IMR-90 (cell line): ENCODE measurements at regions not wholly inside any gene's neighbourhood (a gene's known extent, or its start where the extent isn't known, plus 50 kb on each side); places are given as distances from the start of the nearest gene placed in this dataset.

Experiments used
- ATAC-seq: fragments of 200-7000 bp; cut with Tn5 transposase; 2 replicates; pipeline ENCODE4 v1.9.1; 2020; ENCODE audit warnings: low read depth, mild to moderate bottlenecking, moderate library complexity
- BruUV-seq: library from RNA; stranded (reverse); fragments of 400-500 nt; replicated peaks from 2 replicates; lab custom pipeline; 2021; lab: Mats Ljungman, UMichigan
- CTCF ChIA-PET: fragments of 300-600 bp; formaldehyde crosslinking; extraction: SDS; loops from one replicate; lab custom pipeline; 2021; ENCODE audit warnings: antibody characterized with exemption; lab: Yijun Ruan, JAX
- POLR2A ChIA-PET: fragments of 300-600 bp; sonication (Branson Sonifier 250); formaldehyde crosslinking; loops from one replicate; lab custom pipeline; 2022; ENCODE audit warnings: antibody characterized with exemption; ENCODE audit not compliant: unreplicated experiment; lab: Charles Lee
- DNase-seq: peaks from one replicate; pipeline ENCODE4 v3.0.0; 2013
- H2AFZ ChIP-seq: replicated peaks from 2 replicates; pipeline ENCODE3; 2013; ENCODE audit warnings: low read length, mild to moderate bottlenecking; ENCODE audit not compliant: poor library complexity
- H2AK5ac ChIP-seq: 2 replicates; pipeline ENCODE4 v1.6.1; 2013; ENCODE audit warnings: low read depth, low read length, inconsistent platforms
- H2AK9ac ChIP-seq: replicated peaks from 2 replicates; pipeline ENCODE3; 2013; ENCODE audit warnings: mild to moderate bottlenecking, low read depth, low read length, moderate library complexity; ENCODE audit not compliant: poor library complexity
- H2BK120ac ChIP-seq: 2 replicates; pipeline ENCODE4 v1.6.1; 2013; ENCODE audit warnings: low read depth, low read length, inconsistent platforms
- H2BK15ac ChIP-seq: 3 replicates; pipeline ENCODE4 v1.6.1; 2013; ENCODE audit warnings: low read depth, low read length, inconsistent platforms
- H2BK20ac ChIP-seq: 2 replicates; pipeline ENCODE4 v1.6.1; 2013; ENCODE audit warnings: low read depth, mild to moderate bottlenecking, inconsistent platforms, low read length, moderate library complexity
- H2BK5ac ChIP-seq: 2 replicates; pipeline ENCODE4 v1.6.1; 2013; ENCODE audit warnings: mild to moderate bottlenecking, low read depth, low read length, inconsistent platforms; ENCODE audit not compliant: poor library complexity, severe bottlenecking
- H3K14ac ChIP-seq: replicated peaks from 2 replicates; pipeline ENCODE4 v1.6.1; 2013; ENCODE audit warnings: low read depth, low read length, inconsistent platforms
- H3K18ac ChIP-seq: 2 replicates; pipeline ENCODE4 v1.6.1; 2013; ENCODE audit warnings: low read depth, low read length, control low read depth
- H3K23ac ChIP-seq: 2 replicates; pipeline ENCODE4 v1.6.1; 2013; ENCODE audit warnings: low read depth, low read length, inconsistent platforms
- H3K27ac ChIP-seq: 2 replicates; pipeline ENCODE4 v1.5.1; 2013; ENCODE audit warnings: mild to moderate bottlenecking, control low read depth, low read length; ENCODE audit not compliant: insufficient read depth
- H3K27me3 ChIP-seq: 2 replicates; pipeline ENCODE4 v1.6.1; 2013; ENCODE audit warnings: low read length; ENCODE audit not compliant: control insufficient read depth, insufficient read depth
- H3K36me3 ChIP-seq: 2 replicates; pipeline ENCODE4 v1.6.1; 2013; ENCODE audit warnings: low read length, mixed read lengths; ENCODE audit not compliant: control insufficient read depth, insufficient read depth
- H3K4ac ChIP-seq: 2 replicates; pipeline ENCODE4 v1.6.1; 2013; ENCODE audit warnings: low read depth, low read length, inconsistent platforms
- H3K4me1 ChIP-seq: 2 replicates; pipeline ENCODE4 v1.6.1; 2013; ENCODE audit warnings: low read length, mixed read lengths; ENCODE audit not compliant: control insufficient read depth, insufficient read depth
- H3K4me2 ChIP-seq: 2 replicates; pipeline ENCODE4 v1.6.1; 2013; ENCODE audit warnings: low read depth, mild to moderate bottlenecking, control low read depth, low read length, moderate library complexity
- H3K4me3 ChIP-seq: 2 replicates; pipeline ENCODE4 v1.5.1; 2013; ENCODE audit warnings: low read depth, mild to moderate bottlenecking, control low read depth, low read length, moderate library complexity; ENCODE audit not compliant: insufficient read depth
- H3K56ac ChIP-seq: 2 replicates; pipeline ENCODE4 v1.6.1; 2013; ENCODE audit warnings: low read length, inconsistent platforms; ENCODE audit not compliant: insufficient read depth; ENCODE audit errors: extremely low read depth
- H3K79me1 ChIP-seq, 2 experiments: 2 replicates each; pipeline ENCODE4 v1.6.1; 2013; ENCODE audit warnings: low read length in 2 of 2, inconsistent platforms in 1 of 2, low read depth in 1 of 2
- H3K9ac ChIP-seq: 2 replicates; pipeline ENCODE4 v1.6.1; 2013; ENCODE audit warnings: low read depth, low read length, control low read depth
- H3K9me1 ChIP-seq: 2 replicates; pipeline ENCODE4 v1.6.1; 2013; ENCODE audit warnings: low read length, inconsistent platforms; ENCODE audit not compliant: insufficient read depth
- H3K9me3 ChIP-seq: 2 replicates; pipeline ENCODE4 v1.6.1; 2013; ENCODE audit warnings: low read length; ENCODE audit not compliant: control insufficient read depth, insufficient read depth
- H4K20me1 ChIP-seq: 2 replicates; pipeline ENCODE4 v1.6.1; 2013; ENCODE audit warnings: low read length, inconsistent platforms; ENCODE audit not compliant: insufficient read depth
- H4K5ac ChIP-seq: 2 replicates; pipeline ENCODE4 v1.6.1; 2013; ENCODE audit warnings: mild to moderate bottlenecking, low read depth, low read length, control low read depth
- H4K8ac ChIP-seq, 2 experiments: 2 replicates each; pipeline ENCODE4 v1.6.1; 2013; ENCODE audit warnings: low read depth in 2 of 2, low read length in 2 of 2, control low read depth in 1 of 2, inconsistent platforms in 1 of 2
- H4K91ac ChIP-seq: 2 replicates; pipeline ENCODE4 v1.6.1; 2013; ENCODE audit warnings: low read depth, low read length, inconsistent platforms; ENCODE audit not compliant: insufficient read depth
- MAFK ChIP-seq: IDR thresholded peaks from 2 replicates; pipeline ENCODE4 v1.6.1; 2012; ENCODE audit warnings: low read depth, low read length, improper control_type of control experiment
- RFX5 ChIP-seq: IDR thresholded peaks from 2 replicates; pipeline ENCODE4 v1.8.0; 2012; ENCODE audit warnings: low read depth, mild to moderate bottlenecking, low read length, moderate library complexity
- dilution Hi-C: fragments of 300-500 bp; cut with HindIII; formaldehyde crosslinking; loops from one replicate; pipeline ENCODE4 v1.14.3; 2018; ENCODE audit warnings: low sequenced_read_pairs; ENCODE audit not compliant: unreplicated experiment
- in situ Hi-C: fragments of 300-500 bp; cut with MboI; formaldehyde crosslinking; loops from 3 replicates; pipeline ENCODE4 v1.14.3; 2019; ENCODE audit warnings: low sequenced_read_pairs, inconsistent platforms, mixed read lengths
- intact Hi-C: fragments of 100-400 bp; cut with micrococcal nuclease; formaldehyde crosslinking; loops from 2 replicates; pipeline ENCODE4 v1.10.0; 2022
- TF ChIP-seq, protein P1 (sequence below): fragments of 150-350 bp; IDR thresholded peaks from 2 replicates; pipeline ENCODE4 v1.6.1; 2016; ENCODE audit warnings: low read depth, mild to moderate bottlenecking, low read length, moderate library complexity, borderline replicate concordance

DNA sequence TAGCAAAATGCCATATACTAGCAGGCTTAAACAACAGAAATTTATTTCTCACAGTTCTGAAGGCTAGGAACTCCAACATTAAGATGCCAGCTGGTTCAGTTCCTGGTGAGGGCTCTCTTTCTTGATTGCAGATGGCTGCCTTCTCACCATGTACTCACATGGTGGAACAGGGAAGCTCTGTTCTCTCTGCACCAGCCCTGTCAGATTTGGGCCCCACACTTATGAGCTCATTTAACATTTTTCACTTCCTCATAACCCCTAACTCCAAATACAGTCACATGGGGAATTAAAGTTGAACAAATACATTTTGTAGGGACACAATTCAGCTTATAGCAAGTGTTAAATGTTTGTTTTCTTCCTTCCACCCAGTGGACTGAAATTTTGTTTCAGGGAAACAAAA lies 218.6 kb upstream of the TAC1 start:
- BruUV-seq, result no TSS peak
- intact Hi-C loops (no loop called here), in situ Hi-C loops (no loop called here), dilution Hi-C loops (no loop called here)
- H2BK15ac ChIP-seq, result no peak overlapping the region
- no peak overlapping the region for H2BK20ac ChIP-seq
- TF ChIP-seq, protein P1, sequence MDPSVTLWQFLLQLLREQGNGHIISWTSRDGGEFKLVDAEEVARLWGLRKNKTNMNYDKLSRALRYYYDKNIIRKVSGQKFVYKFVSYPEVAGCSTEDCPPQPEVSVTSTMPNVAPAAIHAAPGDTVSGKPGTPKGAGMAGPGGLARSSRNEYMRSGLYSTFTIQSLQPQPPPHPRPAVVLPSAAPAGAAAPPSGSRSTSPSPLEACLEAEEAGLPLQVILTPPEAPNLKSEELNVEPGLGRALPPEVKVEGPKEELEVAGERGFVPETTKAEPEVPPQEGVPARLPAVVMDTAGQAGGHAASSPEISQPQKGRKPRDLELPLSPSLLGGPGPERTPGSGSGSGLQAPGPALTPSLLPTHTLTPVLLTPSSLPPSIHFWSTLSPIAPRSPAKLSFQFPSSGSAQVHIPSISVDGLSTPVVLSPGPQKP, result no peak
- TF ChIP-seq MAFK, result no peak
- no peak for TF ChIP-seq RFX5
- no peaks in the 10 kb centered on the region for H3K79me1 ChIP-seq
- no peak overlapping the region for H2AK9ac ChIP-seq
- no peaks in the 10 kb centered on the region for H3K9me1 ChIP-seq
- no peak overlapping the region for H3K27ac ChIP-seq
- H4K20me1 ChIP-seq, result no peaks in the 10 kb centered on the region
- H4K5ac ChIP-seq, result no peak overlapping the region
- no peak overlapping the region for H3K14ac ChIP-seq
- H4K91ac ChIP-seq, result no peak overlapping the region
- H3K4me3 ChIP-seq, result no peak overlapping the region
- H2AFZ ChIP-seq, result no peak overlapping the region
- ChIA-PET POLR2A (no interaction called here), CTCF (no interaction called here)
- no peak overlapping the region for H3K9ac ChIP-seq
- H3K18ac ChIP-seq, result no peak overlapping the region
- no peak overlapping the region for H3K56ac ChIP-seq
- H2BK5ac ChIP-seq, result no peak overlapping the region
- no peak overlapping the region for H3K4ac ChIP-seq
- peaks cover 2% of the 10 kb centered on the region; the same call in 1 of the 2 replicates for H3K9me3 ChIP-seq
- no peak overlapping the region for H2AK5ac ChIP-seq
- H4K8ac ChIP-seq, result no peak overlapping the region
- no peaks in the 10 kb centered on the region for H3K36me3 ChIP-seq
- H3K23ac ChIP-seq, result no peak overlapping the region
- no peaks in the 10 kb centered on the region for H3K4me1 ChIP-seq
- no peak for DNase-seq
- H3K27me3 ChIP-seq, result no peaks in the 10 kb centered on the region
- no peak for ATAC-seq
- H3K4me2 ChIP-seq, result no peak overlapping the region
- H2BK120ac ChIP-seq, result no peak overlapping the region
